ENCODE measurements at regions not wholly inside any gene's neighbourhood (a gene's known extent, or its start where the extent isn't known, plus 50 kb on each side); places are given as distances from the start of the nearest gene placed in this dataset.

DNA sequence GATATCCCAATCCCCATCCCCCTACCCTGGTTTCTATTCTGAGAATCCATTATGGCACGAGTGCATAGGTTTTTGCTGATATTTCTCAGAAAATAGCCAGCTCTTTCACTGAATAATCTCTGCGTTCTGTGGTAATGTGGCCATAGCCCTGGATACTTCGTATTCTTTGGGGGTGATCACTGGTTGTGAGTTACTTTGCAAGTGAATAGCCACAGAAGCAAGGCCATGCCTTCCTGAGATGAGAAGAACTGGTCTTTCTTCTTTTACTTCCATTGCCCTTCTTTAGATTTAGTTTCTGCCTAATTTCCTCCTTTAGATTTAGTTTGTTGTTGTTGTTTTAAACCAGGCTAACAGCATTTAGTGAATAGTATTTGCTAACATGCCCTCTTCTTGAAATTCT lies 323.4 kb downstream of the CDC14C start:
- TF ChIP-seq CTCF (IDR thresholded peaks at IDR 0.05; ENCODE audit: low read length) (no peak), EZH2 (IDR thresholded peaks at IDR 0.05; ENCODE audit: borderline replicate concordance, low read length) (no peak)

Data from OCI-LY1 (cell line).